DMS79 (cell line): ENCODE measurements at regions not wholly inside any gene's neighbourhood (a gene's known extent, or its start where the extent isn't known, plus 50 kb on each side); places are given as distances from the start of the nearest gene placed in this dataset.
"Not testable (repeated sequence)": the region's sequence is repeated elsewhere in the genome, so short reads cannot be mapped to it uniquely, and the experiment has no call there.

ENCODE experiments used
- DNase-seq: peaks from one replicate; lab custom pipeline; 2025; lab: John Stamatoyannopoulos, UW

- no peak for DNase-seq
Measured at GRCh38 chr13:72657379-72657778, 70.0 kb downstream of the MZT1 start.

- no peak for DNase-seq
Measured at GRCh38 chr13:72656357-72656756, 71.1 kb downstream of the MZT1 start.

GRCh38 chr13:72653506-72653905 is 73.9 kb downstream of the MZT1 start:
- no peak for DNase-seq

DNA sequence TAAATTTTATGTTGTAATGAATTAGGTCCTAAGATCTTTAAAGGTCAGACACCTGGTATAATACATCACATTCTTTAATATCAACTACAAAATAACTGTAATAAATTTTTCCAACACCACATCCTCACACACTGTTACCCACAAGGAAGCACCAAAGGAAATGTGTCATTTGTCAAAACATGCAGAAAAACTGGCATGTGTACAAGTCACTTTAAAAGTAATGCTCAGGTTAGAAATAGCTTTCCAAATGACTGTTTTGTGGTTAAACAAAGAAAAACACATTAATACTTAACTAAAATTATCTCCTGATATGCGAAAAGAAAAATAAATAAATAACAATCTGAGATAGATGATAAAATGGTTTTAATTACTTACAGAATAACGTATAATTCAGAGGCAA is 74.7 kb downstream of the MZT1 start:
- DNase-seq = no peak

DNA sequence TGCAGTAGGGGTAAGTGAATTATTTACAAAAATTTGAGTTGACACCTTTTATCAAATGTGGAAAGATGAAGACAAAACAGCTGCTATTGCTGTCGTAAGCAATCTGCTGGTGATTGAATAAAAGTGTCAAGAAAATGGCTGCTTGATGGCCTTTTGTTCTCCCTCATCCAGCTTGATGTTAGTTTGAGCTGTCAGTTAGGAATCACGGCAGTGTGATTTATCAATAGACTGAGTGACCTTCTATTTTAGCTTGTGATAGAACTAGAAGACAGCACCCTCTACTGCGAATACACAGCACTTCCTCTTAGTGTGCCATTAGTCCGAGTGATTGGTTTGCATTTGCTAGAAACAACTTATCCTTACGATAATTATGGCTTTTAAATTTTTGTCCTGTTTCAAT is 76.3 kb downstream of the MZT1 start:
- DNase-seq = no peak

DNA sequence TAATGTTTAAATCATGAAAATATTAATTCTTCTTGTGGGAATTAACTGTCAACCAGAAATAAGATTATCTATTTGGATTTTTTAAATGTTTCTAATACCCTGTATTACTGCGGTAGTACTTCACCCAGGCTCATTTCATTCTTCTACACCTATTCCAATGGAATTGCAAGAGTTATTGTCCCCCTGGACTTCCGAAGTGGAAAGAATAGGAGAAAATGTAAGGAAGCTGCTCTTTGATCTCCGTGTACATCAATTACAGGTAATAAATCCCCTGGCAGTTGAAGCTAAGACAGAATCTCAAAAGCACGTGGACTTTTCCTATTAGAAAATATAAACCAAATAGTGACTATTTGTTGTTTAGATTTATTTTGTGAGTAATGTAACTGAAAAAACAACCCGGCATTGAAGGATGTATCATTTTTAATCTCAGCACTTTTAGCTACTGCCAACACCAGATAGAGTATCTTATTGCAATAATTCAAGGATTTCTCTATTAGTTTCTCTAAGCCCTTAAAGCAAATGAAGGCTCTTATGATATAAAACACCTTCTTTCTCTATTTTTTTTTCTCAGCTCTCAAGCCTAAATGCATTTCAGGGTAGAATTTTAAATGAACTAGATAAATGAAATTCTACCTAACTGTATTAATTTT is 77.3 kb downstream of the MZT1 start:
- DNase-seq = no peak

DNA sequence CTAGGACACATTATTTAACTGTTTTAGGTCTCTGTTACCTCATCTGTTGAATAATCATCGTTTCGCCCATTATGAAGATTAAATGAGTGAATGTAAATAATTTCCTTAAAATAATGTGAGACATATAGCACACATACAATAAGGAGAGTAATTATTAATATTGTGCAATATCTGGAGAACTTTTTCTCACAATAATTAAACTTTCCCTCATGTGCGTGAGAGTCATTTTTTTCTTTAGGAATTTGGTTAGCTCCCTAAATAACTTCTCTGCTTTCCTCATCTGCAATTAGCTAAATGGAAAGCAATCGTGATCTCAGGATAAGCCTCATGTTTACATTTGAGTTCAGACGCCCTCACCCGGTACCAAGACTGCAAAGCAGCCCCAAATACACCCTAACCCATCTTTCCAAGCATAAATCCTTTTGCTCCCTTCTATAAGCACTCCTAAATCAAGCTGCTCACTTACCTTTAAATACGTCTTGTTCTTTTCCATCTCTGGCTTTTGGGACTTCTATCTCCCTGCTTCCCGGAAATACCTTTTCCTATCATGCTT is 78.8 kb downstream of the MZT1 start:
- DNase-seq = no peak

DNA sequence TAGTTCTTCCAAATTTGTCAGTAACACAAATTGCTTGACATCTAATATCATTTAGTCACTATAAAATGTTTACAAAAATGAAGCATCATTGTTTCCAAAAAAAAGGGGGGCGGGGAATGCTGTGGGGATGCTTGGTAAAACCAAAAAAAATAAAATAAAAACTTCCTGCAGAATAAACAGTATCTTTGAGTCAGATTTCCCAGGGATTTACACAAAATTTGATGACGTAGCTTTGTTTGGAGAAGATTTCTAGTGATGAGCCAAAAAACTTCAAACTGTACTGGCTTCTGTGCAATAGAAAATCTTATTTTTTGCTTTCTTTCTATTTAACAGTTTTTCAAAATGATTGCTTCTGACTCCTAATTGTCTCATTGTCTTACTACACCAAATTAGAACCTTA is 80.0 kb downstream of the MZT1 start:
- no peak for DNase-seq

GRCh38 chr13:72645521-72645920 is 81.9 kb downstream of the MZT1 start:
- peak; percentile 36 for DNase-seq

GRCh38 chr13:72643311-72643989 is 84.0 kb downstream of the MZT1 start:
- no peak for DNase-seq

DNA sequence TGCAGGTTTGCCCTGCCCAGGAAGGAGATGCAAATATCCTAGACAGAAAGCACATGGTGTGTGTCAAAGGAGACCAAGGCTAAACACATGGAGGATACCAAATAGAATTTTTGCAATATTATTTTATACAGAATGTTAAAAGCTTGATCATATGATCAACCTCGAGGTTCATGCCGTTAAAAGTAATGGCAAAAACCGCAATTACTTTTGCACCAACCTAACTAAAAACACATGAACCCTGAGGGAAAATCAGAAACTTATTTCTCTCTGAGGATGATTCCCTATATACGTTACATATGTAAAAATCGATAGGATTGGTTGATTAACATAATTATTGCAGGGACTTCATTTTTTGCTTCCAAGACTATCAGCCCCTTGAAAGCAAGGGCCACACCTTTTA is 88.1 kb downstream of the MZT1 start:
- no peak for DNase-seq

DNA sequence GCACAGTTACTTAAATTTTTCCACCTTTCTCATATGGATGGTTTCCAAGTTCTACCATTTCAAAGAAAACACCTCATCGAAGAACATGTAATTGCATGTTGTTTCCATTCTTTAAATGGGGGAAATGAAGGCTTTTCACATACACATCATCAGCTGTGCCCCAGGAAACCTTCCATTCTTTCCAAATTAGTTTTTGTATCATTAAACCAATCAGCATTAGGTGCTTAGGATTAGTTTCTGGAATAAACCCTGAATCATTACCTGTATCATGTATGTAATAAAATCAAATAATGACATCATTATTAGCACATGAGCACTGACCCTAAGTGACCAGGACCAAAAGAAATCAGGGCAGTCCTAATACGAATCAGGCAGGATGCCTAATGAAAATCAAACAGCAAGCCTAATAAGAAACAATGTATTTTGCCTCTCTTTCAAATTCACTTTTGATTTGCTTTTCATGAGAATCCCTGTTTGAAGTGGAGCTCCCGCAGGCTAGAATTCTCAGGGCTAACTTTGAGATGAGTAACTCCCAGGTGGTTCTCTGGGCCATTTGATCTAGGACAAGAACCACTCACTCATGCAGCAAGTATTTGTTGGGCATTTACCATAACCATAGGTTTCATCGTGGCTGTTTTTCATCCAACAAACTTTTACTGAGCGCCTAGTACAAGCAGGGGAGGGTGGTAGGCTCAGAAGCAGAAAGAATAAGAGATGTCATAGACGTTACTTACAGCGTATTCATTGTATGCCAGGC is 89.2 kb downstream of the MZT1 start:
- DNase-seq = no peak

GRCh38 chr13:72637561-72637960 is 89.9 kb downstream of the MZT1 start:
- DNase-seq = no peak

GRCh38 chr13:72634859-72635258 is 92.6 kb downstream of the MZT1 start:
- no peak for DNase-seq

DNA sequence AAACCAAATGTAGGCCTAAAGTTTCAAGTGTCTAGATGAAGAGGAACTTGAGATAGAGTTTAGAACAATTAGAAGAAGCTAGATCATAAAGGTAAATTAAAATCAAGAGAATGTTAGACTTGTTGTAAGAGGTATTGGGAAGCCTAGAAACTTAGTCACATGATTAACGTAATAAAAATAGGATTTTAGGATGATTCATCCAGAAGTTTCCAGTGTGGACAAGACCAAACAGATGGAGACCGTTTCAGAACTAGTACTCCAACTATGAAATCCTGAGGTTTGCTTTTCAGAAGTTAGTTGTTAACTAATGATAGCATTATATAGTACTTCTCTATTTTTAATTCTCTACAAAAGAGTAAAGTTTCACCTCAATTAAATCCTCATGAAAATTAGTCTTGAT is 104.9 kb downstream of the MZT1 start:
- DNase-seq = no peak

DNA sequence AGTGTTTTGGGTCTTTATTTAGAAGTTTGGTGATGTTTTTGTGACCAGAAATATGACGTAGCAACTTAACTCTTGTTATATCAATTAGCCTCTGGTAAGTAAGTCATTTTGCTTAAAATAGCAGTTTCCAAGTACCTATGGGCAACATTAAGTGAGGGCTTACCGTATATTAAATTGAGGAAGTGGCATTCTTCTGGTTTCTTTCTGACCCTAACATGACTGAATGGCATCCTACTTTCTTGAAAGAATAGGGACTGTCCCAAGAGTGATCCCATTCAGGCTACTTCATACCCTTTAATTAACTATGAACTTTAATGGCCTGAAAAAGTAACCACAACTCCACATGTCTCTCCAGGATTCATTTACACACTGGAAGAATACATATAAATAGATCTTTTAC is 106.6 kb downstream of the MZT1 start:
- DNase-seq = no peak

DNA sequence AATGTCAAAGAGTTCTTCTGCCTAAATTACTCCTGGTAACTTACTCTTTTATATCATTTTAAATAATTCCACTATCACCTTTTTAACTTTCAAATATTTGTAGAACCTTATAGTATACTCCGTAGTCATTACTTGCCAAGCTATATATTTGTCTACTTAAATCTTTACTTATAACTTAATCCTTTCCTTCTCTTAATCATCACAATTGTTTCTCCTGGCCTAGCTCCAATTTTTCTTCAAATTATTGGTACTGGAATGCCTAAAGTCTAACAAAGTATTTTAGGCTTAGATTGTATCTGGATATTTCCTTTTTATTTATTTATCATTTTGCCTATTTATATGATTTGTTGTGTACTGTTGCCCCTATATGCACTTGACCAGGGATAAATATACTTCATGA is 109.5 kb downstream of the MZT1 start:
- DNase-seq = no peak

DNA sequence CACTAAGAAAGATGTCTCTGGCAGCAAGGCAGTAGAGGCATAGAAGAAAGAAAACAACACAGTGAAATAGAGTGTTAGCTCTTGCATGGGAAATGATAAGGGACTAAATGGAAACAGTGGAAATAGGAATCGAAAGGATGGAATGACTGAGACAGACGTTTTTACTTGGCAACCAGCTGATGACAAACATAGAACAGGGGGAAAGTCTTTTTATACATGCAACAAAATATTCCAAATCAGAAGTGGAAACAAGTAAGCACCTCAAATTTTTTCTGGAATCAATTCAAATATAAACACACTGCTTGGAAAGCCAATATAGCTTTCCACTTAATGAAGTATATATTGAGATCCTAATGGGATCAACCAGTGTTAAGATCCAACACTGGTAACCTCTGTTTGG is 110.2 kb downstream of the MZT1 start:
- DNase-seq = no peak

DNA sequence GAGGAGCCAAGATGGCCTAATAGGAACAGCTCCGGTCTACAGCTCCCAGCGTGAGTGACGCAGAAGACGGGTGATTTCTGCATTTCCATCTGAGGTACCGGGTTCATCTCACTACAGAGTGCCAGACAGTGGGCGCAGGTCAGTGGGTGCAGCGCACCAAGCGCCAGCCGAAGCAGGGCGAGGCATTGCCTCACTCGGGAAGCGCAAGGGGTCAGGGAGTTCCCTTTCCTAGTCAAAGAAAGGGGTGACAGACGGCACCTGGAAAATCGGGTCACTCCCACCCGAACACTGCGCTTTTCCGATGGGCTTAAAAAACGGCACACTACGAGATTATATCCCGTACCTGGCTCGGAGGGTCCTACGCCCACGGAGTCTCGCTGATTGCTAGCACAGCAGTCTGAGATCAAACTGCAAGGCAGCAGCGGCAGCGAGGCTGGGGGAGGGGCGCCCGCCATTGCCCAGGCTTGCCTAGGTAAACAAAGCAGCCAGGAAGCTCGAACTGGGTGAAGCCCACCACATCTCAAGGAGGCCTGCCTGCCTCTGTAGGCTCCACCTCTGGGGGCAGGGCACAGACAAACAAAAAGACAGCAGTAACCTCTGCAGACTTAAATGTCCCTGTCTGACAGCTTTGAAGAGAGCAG is 117.1 kb downstream of the MZT1 start:
- not testable (repeated sequence) for DNase-seq

GRCh38 chr13:72599178-72599743 is 128.2 kb downstream of the MZT1 start:
- no peak for DNase-seq

GRCh38 chr13:72590091-72590740 is 137.2 kb downstream of the MZT1 start:
- DNase-seq = no peak

DNA sequence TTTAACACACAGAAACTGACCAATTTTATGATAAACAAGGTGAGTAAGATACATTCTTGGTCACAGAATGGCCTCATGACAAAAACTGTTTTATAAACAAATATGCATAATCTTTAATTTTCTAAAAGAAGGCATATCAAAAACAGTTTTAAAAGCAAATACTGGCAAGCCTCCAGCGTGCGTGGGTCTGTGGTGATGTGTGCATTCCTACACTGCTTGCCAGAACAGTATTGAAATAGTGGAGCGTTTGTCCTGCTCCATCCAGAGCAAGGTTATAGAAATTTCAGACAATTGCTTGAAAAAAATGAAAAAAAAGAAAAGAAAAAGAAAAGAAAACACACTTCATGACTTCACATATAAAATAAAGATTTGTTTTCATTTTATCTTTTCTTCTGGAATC is 140.9 kb downstream of the MZT1 start:
- no peak for DNase-seq
